Osteocyte (in vitro differentiated cells): ENCODE measurements at regions not wholly inside any gene's neighbourhood (a gene's known extent, or its start where the extent isn't known, plus 50 kb on each side); places are given as distances from the start of the nearest gene placed in this dataset.

ENCODE experiments used
- DNase-seq: peaks from one replicate; pipeline ENCODE4 v3.0.0; 2021; ENCODE audit warnings: mixed read lengths; ENCODE audit not compliant: unreplicated experiment; ENCODE audit errors: extremely low spot score
- H3K27ac Mint-ChIP-seq: one replicate; pipeline ENCODE4 v1.8.0; 2021; ENCODE audit warnings: mild to moderate bottlenecking, mixed read lengths; ENCODE audit not compliant: unreplicated experiment
- H3K27me3 Mint-ChIP-seq: one replicate; pipeline ENCODE4 v1.8.0; 2021; ENCODE audit warnings: mixed read lengths; ENCODE audit not compliant: unreplicated experiment
- H3K36me3 Mint-ChIP-seq: one replicate; pipeline ENCODE4 v1.8.0; 2021; ENCODE audit warnings: mixed read lengths; ENCODE audit not compliant: unreplicated experiment
- H3K4me1 Mint-ChIP-seq: one replicate; pipeline ENCODE4 v1.8.0; 2021; ENCODE audit warnings: mixed read lengths; ENCODE audit not compliant: unreplicated experiment
- H3K4me3 Mint-ChIP-seq: one replicate; pipeline ENCODE4 v1.8.0; 2021; ENCODE audit warnings: mild to moderate bottlenecking, moderate library complexity, mixed read lengths; ENCODE audit not compliant: unreplicated experiment
- H3K9me3 Mint-ChIP-seq: one replicate; pipeline ENCODE4 v1.8.0; 2021; ENCODE audit warnings: mixed read lengths; ENCODE audit not compliant: unreplicated experiment
- CTCF ChIP-seq: fragments of 200-600 bp; sonication (generic); IDR thresholded peaks from 2 replicates; pipeline ENCODE4 v1.5.0; 2021; ENCODE audit warnings: antibody characterized with exemption, mild to moderate bottlenecking, moderate library complexity

GRCh38 chr11:119907122-119907851 lies 178.3 kb upstream of the NECTIN1 start:
- H3K27ac Mint-ChIP-seq = no peak overlapping the region
- no peaks in the 10 kb centered on the region for H3K4me1 Mint-ChIP-seq
- no peak for DNase-seq
- no peaks in the 10 kb centered on the region for H3K36me3 Mint-ChIP-seq
- no peak overlapping the region for H3K4me3 Mint-ChIP-seq
- H3K27me3 Mint-ChIP-seq = peaks cover 24% of the 10 kb centered on the region
- TF ChIP-seq CTCF = no peak
- no peaks in the 10 kb centered on the region for H3K9me3 Mint-ChIP-seq

- peaks cover 24% of the 10 kb centered on the region for H3K27me3 Mint-ChIP-seq
- H3K27ac Mint-ChIP-seq = no peak overlapping the region
- H3K4me1 Mint-ChIP-seq = no peaks in the 10 kb centered on the region
- no peak overlapping the region for H3K4me3 Mint-ChIP-seq
- no peak for DNase-seq
- no peaks in the 10 kb centered on the region for H3K9me3 Mint-ChIP-seq
- TF ChIP-seq CTCF = no peak
- no peaks in the 10 kb centered on the region for H3K36me3 Mint-ChIP-seq
Observed at GRCh38 chr11:119906376-119906775, 177.4 kb upstream of the NECTIN1 start.

GRCh38 chr11:119905162-119905561 lies 176.2 kb upstream of the NECTIN1 start:
- H3K4me1 Mint-ChIP-seq = no peaks in the 10 kb centered on the region
- no peaks in the 10 kb centered on the region for H3K36me3 Mint-ChIP-seq
- no peak overlapping the region for H3K27ac Mint-ChIP-seq
- no peak for TF ChIP-seq CTCF
- no peak overlapping the region for H3K4me3 Mint-ChIP-seq
- H3K9me3 Mint-ChIP-seq = no peaks in the 10 kb centered on the region
- peaks cover 28% of the 10 kb centered on the region for H3K27me3 Mint-ChIP-seq
- no peak for DNase-seq

- DNase-seq = no peak
- Mint-ChIP-seq H3K4me1 (no peaks in the 10 kb centered on the region), H3K4me3 (no peak overlapping the region), H3K9me3 (no peaks in the 10 kb centered on the region), H3K36me3 (no peaks in the 10 kb centered on the region), H3K27me3 (peaks cover 27% of the 10 kb centered on the region), H3K27ac (no peak overlapping the region)
- TF ChIP-seq CTCF = no peak
Observed at GRCh38 chr11:119904531-119905035, 175.6 kb upstream of the NECTIN1 start.

- no peak for TF ChIP-seq CTCF
- no peaks in the 10 kb centered on the region for H3K36me3 Mint-ChIP-seq
- H3K27me3 Mint-ChIP-seq = peaks cover 23% of the 10 kb centered on the region
- no peak for DNase-seq
- no peak overlapping the region for H3K4me3 Mint-ChIP-seq
- H3K4me1 Mint-ChIP-seq = no peaks in the 10 kb centered on the region
- H3K9me3 Mint-ChIP-seq = no peaks in the 10 kb centered on the region
- no peak overlapping the region for H3K27ac Mint-ChIP-seq
Observed at GRCh38 chr11:119903821-119904220, 174.8 kb upstream of the NECTIN1 start.
